Skeletal muscle tissue (tissue), 3 donors: ENCODE measurements at regions not wholly inside any gene's neighbourhood (a gene's known extent, or its start where the extent isn't known, plus 50 kb on each side); places are given as distances from the start of the nearest gene placed in this dataset.
A peak's percentile ranks its signal among the peaks of the same experiment; 100 is the strongest.
"Not testable (repeated sequence)": the region's sequence is repeated elsewhere in the genome, so short reads cannot be mapped to it uniquely, and the experiment has no call there.

Source experiments
- H3K27ac ChIP-seq: one replicate; pipeline ENCODE4 v1.7.0; 2013; ENCODE audit warnings: mild to moderate bottlenecking, low read depth, low read length, inconsistent platforms
- H3K27me3 ChIP-seq, 3 donors: one replicate each; pipeline ENCODE4 v1.7.0; 2013; ENCODE audit warnings: low read length in 3 of 3; ENCODE audit not compliant: control insufficient read depth in 3 of 3, insufficient read depth in 3 of 3
- H3K36me3 ChIP-seq, 3 donors: one replicate each; pipeline ENCODE4 v1.7.0; 2013; ENCODE audit warnings: low read length in 3 of 3; ENCODE audit not compliant: control insufficient read depth in 3 of 3, insufficient read depth in 3 of 3
- H3K4me1 ChIP-seq, 3 donors: one replicate each; pipeline ENCODE4 v1.7.0; 2013; ENCODE audit warnings: low read length in 3 of 3, mild to moderate bottlenecking in 3 of 3; ENCODE audit not compliant: control insufficient read depth in 3 of 3, insufficient read depth in 3 of 3
- H3K4me3 ChIP-seq, 3 donors: one replicate each; pipeline ENCODE4 v1.7.0; 2013; ENCODE audit warnings: low read length in 3 of 3
- H3K9ac ChIP-seq, 3 donors: one replicate each; pipeline ENCODE4 v1.7.0; 2013; ENCODE audit warnings: low read length in 3 of 3, mild to moderate bottlenecking in 3 of 3, moderate library complexity in 2 of 3, low read depth in 1 of 3
- H3K9me3 ChIP-seq, 3 donors: one replicate each; pipeline ENCODE4 v1.7.0; 2013; ENCODE audit warnings: low read length in 3 of 3; ENCODE audit not compliant: control insufficient read depth in 3 of 3
- donor health status: Osteomylitis.

- H3K27ac ChIP-seq, result no peak overlapping the region
- H3K27me3 ChIP-seq, result peaks cover 0 to 17% (median 3%) of the 10 kb centered on the region in 3 donors
- peaks cover 0 to 9% (median 0%) of the 10 kb centered on the region in 3 donors for H3K9me3 ChIP-seq
- H3K9ac ChIP-seq, result no peak overlapping the region
- no peaks in the 10 kb centered on the region for H3K4me1 ChIP-seq
- no peaks in the 10 kb centered on the region for H3K36me3 ChIP-seq
- no peak overlapping the region for H3K4me3 ChIP-seq
Observed at GRCh38 chr19:30812099-30812678, 440.0 kb downstream of the ZNF536 start.

DNA sequence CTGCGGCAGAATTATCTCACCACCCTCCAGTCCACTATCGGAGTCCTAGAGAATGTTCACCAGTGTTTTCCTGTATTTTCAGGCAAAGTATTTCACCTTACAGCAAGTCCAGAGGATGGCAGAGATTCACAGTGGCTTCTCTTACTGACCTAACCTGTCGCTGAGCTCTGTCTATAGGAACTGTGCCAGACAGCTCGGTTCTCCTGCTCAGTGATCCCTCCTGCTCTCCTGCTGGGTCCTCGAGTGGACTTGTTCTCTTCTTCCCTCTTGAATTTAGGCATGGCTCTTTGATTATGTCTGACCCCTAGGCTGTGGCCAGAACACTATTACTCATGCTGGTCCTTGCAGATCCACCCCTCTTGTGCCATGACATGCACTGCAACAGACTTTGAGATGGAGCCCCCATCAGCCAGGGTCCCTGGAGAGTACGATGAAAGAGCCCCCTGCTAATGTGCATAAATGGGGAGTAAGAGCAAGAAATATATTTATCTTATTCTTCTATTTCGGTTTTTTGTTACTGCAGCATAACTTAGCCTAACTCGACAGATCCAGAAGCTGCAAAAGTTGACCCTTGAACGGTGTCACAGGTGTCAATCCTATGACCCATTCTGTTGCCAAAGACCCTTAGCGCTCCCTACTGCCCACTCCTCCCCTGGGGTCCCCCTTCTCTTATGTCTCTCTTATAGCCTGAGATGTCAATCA is 439.4 kb downstream of the ZNF536 start:
- H3K9me3 ChIP-seq, result peaks cover 0 to 9% (median 3%) of the 10 kb centered on the region in 3 donors
- H3K36me3 ChIP-seq, result no peaks in the 10 kb centered on the region
- peaks cover 0 to 23% (median 3%) of the 10 kb centered on the region in 3 donors for H3K27me3 ChIP-seq
- no peak overlapping the region for H3K9ac ChIP-seq
- no peaks in the 10 kb centered on the region for H3K4me1 ChIP-seq
- no peak overlapping the region for H3K4me3 ChIP-seq
- no peak overlapping the region for H3K27ac ChIP-seq

- Histone ChIP-seq H3K36me3 (no peaks in the 10 kb centered on the region), H3K9ac (no peak overlapping the region), H3K4me1 (no peaks in the 10 kb centered on the region), H3K4me3 (no peak overlapping the region), H3K27me3 (peaks cover 0 to 23% (median 3%) of the 10 kb centered on the region in 3 donors), H3K27ac (no peak overlapping the region), H3K9me3 (peaks cover 0 to 9% (median 3%) of the 10 kb centered on the region in 3 donors)
Observed at GRCh38 chr19:30810726-30811125, 438.5 kb downstream of the ZNF536 start.

DNA sequence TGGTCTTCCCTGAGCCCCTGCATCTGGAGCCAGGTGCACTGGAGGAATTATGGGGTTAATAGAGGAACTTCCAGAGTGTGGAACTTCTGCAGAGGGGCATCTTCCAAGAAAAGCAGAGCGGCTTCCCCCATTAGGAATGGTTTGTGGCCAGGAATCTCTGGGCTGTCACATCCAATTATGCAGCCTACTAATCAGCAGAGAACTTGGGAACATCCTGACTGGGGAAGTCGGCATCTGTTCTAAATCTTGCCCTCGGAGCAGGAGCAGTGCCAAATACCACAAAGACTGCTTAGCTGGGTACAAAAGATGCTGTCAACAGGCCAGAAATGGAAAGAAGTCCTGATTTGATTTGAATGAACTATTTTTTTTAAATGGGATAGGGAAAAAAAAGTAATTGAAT is 435.1 kb downstream of the ZNF536 start:
- H3K27ac ChIP-seq, result no peak overlapping the region
- H3K4me1 ChIP-seq, result no peaks in the 10 kb centered on the region
- H3K27me3 ChIP-seq, result peaks cover 0 to 23% (median 3%) of the 10 kb centered on the region in 3 donors
- H3K9me3 ChIP-seq, result peaks cover 0 to 9% (median 3%) of the 10 kb centered on the region in 3 donors
- no peak overlapping the region for H3K9ac ChIP-seq
- no peaks in the 10 kb centered on the region for H3K36me3 ChIP-seq
- no peak overlapping the region for H3K4me3 ChIP-seq

DNA sequence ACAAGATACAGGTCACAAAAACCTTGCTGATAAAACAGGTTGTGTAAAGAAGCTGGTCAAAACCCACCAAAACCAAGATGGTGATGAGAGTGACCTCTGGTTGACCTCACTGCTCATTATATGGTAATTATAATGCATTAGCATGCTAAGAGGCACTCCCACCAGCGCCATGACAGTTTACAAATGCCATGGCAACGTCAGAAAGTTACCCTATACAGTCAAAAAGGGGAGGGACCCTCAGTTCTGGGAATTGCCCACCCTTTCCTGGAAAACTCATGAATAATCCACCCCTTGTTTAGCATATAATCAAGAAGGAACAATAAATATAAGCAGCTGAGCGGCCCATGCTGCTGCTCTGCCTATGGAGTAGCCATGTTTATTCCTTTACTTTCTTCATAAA is 434.1 kb downstream of the ZNF536 start:
- H3K27me3 ChIP-seq, result peaks cover 0 to 21% (median 3%) of the 10 kb centered on the region in 3 donors
- peaks cover 0 to 9% (median 3%) of the 10 kb centered on the region in 3 donors for H3K9me3 ChIP-seq
- no peak overlapping the region for H3K4me3 ChIP-seq
- no peak overlapping the region for H3K9ac ChIP-seq
- H3K36me3 ChIP-seq, result no peaks in the 10 kb centered on the region
- H3K4me1 ChIP-seq, result no peaks in the 10 kb centered on the region
- no peak overlapping the region for H3K27ac ChIP-seq

DNA sequence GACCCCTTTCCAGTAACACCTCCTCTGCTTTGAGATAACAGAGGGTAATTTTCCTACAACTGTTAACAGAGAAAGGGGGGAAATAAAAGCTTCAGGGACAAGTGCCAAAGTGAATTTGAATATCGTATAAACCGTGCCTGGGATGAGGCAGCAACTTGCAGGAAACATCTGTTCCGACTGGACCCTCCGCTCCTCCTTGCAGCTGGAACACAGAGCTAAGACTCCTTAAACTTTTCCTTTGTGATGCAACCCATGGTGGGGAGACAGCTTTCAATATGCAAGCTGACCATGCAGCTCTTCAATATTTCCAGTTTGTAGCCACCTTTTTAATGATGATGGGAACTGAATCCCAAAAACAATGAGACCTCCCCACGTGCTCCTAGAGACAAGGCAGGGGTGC is 432.6 kb downstream of the ZNF536 start:
- Histone ChIP-seq H3K36me3 (no peaks in the 10 kb centered on the region), H3K4me3 (no peak overlapping the region), H3K27me3 (peaks cover 0 to 22% (median 2%) of the 10 kb centered on the region in 3 donors), H3K27ac (no peak overlapping the region), H3K9ac (peak overlapping the region in 1 of 3 donors; percentile 38), H3K4me1 (no peaks in the 10 kb centered on the region), H3K9me3 (peaks cover 0 to 9% (median 3%) of the 10 kb centered on the region in 3 donors)

DNA sequence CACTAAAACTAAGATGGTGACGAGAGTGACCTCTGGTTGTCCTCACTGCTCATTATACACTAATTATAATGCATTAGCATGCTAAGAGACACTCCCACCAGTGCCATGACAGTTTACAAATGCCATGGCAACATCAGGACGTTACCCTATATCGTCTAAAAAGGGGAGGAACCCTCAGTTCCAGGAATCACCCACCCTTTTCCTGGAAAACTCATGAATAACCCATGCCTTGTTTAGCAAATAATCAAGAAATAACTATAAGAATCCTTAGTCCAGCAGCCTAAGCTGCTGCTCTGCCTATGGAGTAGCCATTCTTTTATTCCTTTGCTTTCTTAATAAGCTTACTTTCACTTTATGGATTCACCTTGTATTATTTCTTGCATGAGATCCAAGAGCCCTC is 432.1 kb downstream of the ZNF536 start:
- H3K27ac ChIP-seq, H3K36me3 ChIP-seq, H3K9me3 ChIP-seq, H3K4me3 ChIP-seq, H3K4me1 ChIP-seq: not testable (repeated sequence)
- H3K9ac ChIP-seq, result peak overlapping the region in 1 of 3 donors; percentile 38
- H3K27me3 ChIP-seq, result peaks cover 0 to 25% (median 6%) of the 10 kb centered on the region in 3 donors

DNA sequence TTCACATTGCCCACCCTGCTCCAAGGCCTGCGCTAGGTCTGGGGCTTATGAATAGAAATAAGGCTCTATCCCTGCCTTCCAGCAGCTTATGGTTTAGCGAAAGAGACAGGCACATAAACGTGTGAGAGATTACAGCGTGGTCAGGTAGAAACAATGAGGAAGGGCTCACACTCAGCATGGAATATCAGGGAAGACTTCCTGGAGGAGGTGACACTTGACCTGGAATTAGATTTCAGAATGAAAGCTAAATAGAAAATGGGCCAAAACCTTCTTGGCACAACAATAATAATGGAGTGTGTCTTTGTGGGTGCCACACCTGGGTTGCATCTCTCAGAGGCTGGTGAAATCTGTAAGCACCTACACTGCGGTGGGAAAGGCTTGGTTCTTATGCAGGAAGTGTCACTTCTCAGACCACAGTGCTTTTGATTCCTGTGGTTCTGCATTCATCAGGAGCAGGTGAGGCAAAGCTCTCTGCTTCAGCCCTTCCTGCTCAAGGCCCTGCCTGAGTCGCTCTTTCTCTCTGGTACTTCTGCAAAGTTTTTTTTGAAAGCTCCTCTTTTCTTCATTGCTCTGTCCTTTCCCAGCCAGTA is 430.3 kb downstream of the ZNF536 start:
- H3K27ac ChIP-seq, result no peak overlapping the region
- no peaks in the 10 kb centered on the region for H3K4me1 ChIP-seq
- H3K4me3 ChIP-seq, result no peak overlapping the region
- H3K9ac ChIP-seq, result no peak overlapping the region
- peaks cover 0 to 24% (median 8%) of the 10 kb centered on the region in 3 donors for H3K27me3 ChIP-seq
- no peaks in the 10 kb centered on the region for H3K36me3 ChIP-seq
- H3K9me3 ChIP-seq, result peaks cover 0 to 3% (median 2%) of the 10 kb centered on the region in 3 donors

DNA sequence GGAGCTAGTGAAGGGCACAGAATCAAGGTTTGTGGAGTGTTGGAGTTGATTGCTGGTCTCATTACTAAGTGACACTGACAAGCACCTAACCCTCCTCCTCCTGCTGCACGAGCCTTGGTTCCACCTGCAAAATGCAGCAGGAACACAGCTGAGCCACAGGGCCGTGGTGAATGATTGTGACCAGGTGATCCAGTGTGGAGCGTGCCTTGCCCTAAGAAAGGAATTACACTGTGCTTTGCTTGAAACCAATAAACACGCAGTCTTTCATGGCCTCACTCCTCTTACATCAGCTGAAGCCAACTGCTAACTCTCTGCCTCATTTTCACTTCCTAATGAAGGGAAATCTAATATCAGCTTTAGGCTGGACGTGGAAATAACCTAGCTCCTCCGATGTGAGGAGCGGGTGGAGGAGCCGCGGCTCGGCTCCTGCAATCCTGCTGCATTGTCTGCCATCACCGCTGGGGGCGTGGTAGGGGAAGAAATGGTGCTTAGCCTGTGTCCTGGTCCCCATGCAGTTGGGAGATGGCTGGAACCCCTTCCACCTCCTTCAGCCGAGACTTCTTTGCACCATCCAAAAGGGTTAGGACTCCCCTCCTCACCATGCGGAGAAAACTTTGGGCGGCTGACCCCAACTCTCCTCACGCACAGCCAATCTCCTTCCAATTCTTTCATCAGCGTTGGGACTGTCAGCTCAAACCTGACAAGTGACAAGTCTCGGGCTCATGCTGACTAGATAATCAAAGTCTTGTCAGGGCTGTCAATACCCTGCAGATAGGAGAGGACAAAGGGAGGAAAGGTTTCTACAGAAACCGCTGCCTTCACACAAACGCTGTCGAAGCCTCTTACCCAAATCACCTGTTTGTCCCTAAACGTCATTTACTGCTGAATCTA is 427.9 kb downstream of the ZNF536 start:
- H3K4me3 ChIP-seq, result no peak overlapping the region
- no peaks in the 10 kb centered on the region for H3K36me3 ChIP-seq
- H3K27me3 ChIP-seq, result peaks cover 0 to 14% (median 12%) of the 10 kb centered on the region in 3 donors
- H3K27ac ChIP-seq, result no peak overlapping the region
- H3K4me1 ChIP-seq, result no peaks in the 10 kb centered on the region
- no peaks in the 10 kb centered on the region for H3K9me3 ChIP-seq
- no peak overlapping the region for H3K9ac ChIP-seq
